Loucy (cell line): ENCODE measurements at regions not wholly inside any gene's neighbourhood (a gene's known extent, or its start where the extent isn't known, plus 50 kb on each side); places are given as distances from the start of the nearest gene placed in this dataset.

Source experiments
- H2AFZ ChIP-seq: fragments of 200-600 bp; sonication (generic); 2 replicates; pipeline ENCODE4 v1.6.0; 2016; ENCODE audit warnings: antibody characterized with exemption, mild to moderate bottlenecking, low read length, moderate library complexity
- H3F3A ChIP-seq: fragments of 200-600 bp; 2 replicates; pipeline ENCODE4 v1.6.0; 2016; ENCODE audit warnings: antibody characterized with exemption, low read depth, mild to moderate bottlenecking
- H3K27me3 ChIP-seq: fragments of 200-600 bp; sonication (generic); 2 replicates; pipeline ENCODE4 v1.6.1; 2014; ENCODE audit warnings: low read length, mild to moderate bottlenecking; ENCODE audit not compliant: insufficient read depth, poor library complexity, severe bottlenecking
- H3K36me3 ChIP-seq: fragments of 200-600 bp; sonication (generic); 2 replicates; pipeline ENCODE4 v1.6.1; 2016; ENCODE audit warnings: low read length; ENCODE audit not compliant: insufficient read depth
- H3K4me1 ChIP-seq: fragments of 200-600 bp; sonication (generic); 2 replicates; pipeline ENCODE4 v1.5.1; 2014; ENCODE audit warnings: low read length, mild to moderate bottlenecking; ENCODE audit not compliant: insufficient read depth, poor library complexity, severe bottlenecking
- H3K4me2 ChIP-seq: fragments of 200-600 bp; sonication (generic); 2 replicates; pipeline ENCODE4 v1.6.0; 2014; ENCODE audit warnings: antibody characterized with exemption, low read length, low read depth, mild to moderate bottlenecking; ENCODE audit not compliant: poor library complexity, severe bottlenecking
- H3K4me3 ChIP-seq: fragments of 200-600 bp; sonication (generic); 2 replicates; pipeline ENCODE4 v1.5.1; 2014; ENCODE audit warnings: low read length, mild to moderate bottlenecking, mixed read lengths; ENCODE audit not compliant: poor library complexity, severe bottlenecking
- H3K79me2 ChIP-seq: fragments of 200-600 bp; sonication (generic); 2 replicates; pipeline ENCODE4 v1.6.1; 2014; ENCODE audit warnings: low read length; ENCODE audit not compliant: insufficient read depth
- H3K9ac ChIP-seq: fragments of 200-600 bp; sonication (generic); 2 replicates; pipeline ENCODE4 v1.6.0; 2014; ENCODE audit warnings: mild to moderate bottlenecking, low read depth, low read length, moderate library complexity; ENCODE audit not compliant: poor library complexity, severe bottlenecking
- H3K9me2 ChIP-seq: fragments of 200-600 bp; sonication (generic); replicated peaks from 2 replicates; pipeline ENCODE4 v1.6.1; 2016; ENCODE audit warnings: low read depth, low read length, mixed read lengths
- H3K9me3 ChIP-seq: fragments of 200-600 bp; sonication (generic); 2 replicates; pipeline ENCODE4 v1.6.1; 2014; ENCODE audit warnings: mild to moderate bottlenecking, antibody characterized with exemption, low read length, low read depth; ENCODE audit not compliant: insufficient read depth
- H4K20me1 ChIP-seq: fragments of 200-600 bp; sonication (generic); 2 replicates; pipeline ENCODE4 v1.6.0; 2014; ENCODE audit warnings: antibody characterized with exemption, low read length, mild to moderate bottlenecking; ENCODE audit not compliant: insufficient read depth, poor library complexity, severe bottlenecking
- CTCF ChIP-seq: fragments of 200-600 bp; sonication (generic); conservative IDR thresholded peaks from 2 replicates; pipeline ENCODE4 v1.5.1; 2014; ENCODE audit warnings: mild to moderate bottlenecking, antibody characterized with exemption, low read length
- EZH2phosphoT487 ChIP-seq: fragments of 200-600 bp; IDR thresholded peaks from 2 replicates; pipeline ENCODE4 v1.6.1; 2018; ENCODE audit warnings: antibody characterized with exemption, mild to moderate bottlenecking, moderate library complexity, borderline replicate concordance

DNA sequence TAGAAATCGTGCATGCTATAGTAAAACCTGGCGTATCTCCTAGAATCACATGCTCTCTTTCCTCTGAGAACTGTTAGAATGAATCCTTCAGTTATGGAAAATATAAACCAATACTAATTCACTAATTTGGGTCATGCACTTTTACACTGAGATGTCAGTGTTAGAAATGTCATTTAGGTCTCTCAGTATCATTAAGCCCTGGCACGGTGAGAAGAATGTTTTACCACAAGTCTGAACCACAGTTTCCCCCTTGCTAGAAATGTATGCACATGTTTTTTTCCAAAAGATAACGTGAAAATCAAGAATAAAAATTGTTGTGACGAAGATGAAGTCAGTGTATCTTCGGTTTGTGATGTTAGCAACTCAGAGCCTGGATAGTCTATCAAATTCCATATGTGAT is 1062.7 kb upstream of the NCAM2 start:
- H3K79me2 ChIP-seq, result no peaks in the 10 kb centered on the region
- no peaks in the 10 kb centered on the region for H3K36me3 ChIP-seq
- H3K4me2 ChIP-seq, result no peak overlapping the region
- no peak overlapping the region for H3K4me3 ChIP-seq
- no peaks in the 10 kb centered on the region for H3K4me1 ChIP-seq
- no peaks in the 10 kb centered on the region for H3F3A ChIP-seq
- no peaks in the 10 kb centered on the region for H4K20me1 ChIP-seq
- H2AFZ ChIP-seq, result no peak overlapping the region
- no peaks in the 10 kb centered on the region for H3K9me3 ChIP-seq
- no peaks in the 10 kb centered on the region for H3K9me2 ChIP-seq
- no peaks in the 10 kb centered on the region for H3K27me3 ChIP-seq
- no peak overlapping the region for H3K9ac ChIP-seq
- no peak for TF ChIP-seq CTCF

- Histone ChIP-seq H3K9ac (no peak overlapping the region), H3K27me3 (no peaks in the 10 kb centered on the region), H3K4me1 (no peaks in the 10 kb centered on the region), H4K20me1 (no peaks in the 10 kb centered on the region), H3K36me3 (no peaks in the 10 kb centered on the region), H3K9me3 (no peaks in the 10 kb centered on the region), H3K79me2 (no peaks in the 10 kb centered on the region), H2AFZ (no peak overlapping the region), H3F3A (no peaks in the 10 kb centered on the region), H3K9me2 (no peaks in the 10 kb centered on the region), H3K4me3 (no peak overlapping the region), H3K4me2 (no peak overlapping the region)
- TF ChIP-seq EZH2phosphoT487, result no peak
- TF ChIP-seq CTCF, result no peak
These were observed 1060.6 kb upstream of the NCAM2 start for GRCh38 chr21:19937619-19938018.

DNA sequence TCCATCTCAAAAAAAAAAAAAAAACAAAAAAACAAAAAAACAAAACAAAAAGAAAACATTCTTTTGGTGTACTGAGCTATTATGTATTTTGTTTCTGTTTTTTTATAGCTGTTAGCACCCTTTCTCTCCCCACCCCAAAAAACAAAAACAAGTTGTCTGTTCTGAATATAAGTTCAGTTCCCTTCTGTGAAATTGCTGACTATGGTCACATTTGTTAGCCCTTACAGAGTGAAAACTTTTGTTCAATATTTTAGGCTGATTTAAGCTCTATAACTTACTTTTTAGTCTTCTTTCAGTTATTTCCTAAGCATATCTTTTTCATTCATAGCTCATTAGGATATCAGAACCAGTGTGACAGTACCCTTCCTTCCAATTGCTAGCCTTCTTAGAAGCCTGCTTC is 1056.6 kb upstream of the NCAM2 start:
- no peaks in the 10 kb centered on the region for H3K9me3 ChIP-seq
- H3F3A ChIP-seq, result no peaks in the 10 kb centered on the region
- H3K4me1 ChIP-seq, result no peaks in the 10 kb centered on the region
- no peaks in the 10 kb centered on the region for H3K9me2 ChIP-seq
- no peaks in the 10 kb centered on the region for H4K20me1 ChIP-seq
- H3K27me3 ChIP-seq, result no peaks in the 10 kb centered on the region
- H3K9ac ChIP-seq, result no peak overlapping the region
- no peak overlapping the region for H2AFZ ChIP-seq
- no peak overlapping the region for H3K4me2 ChIP-seq
- TF ChIP-seq CTCF, result no peak
- TF ChIP-seq EZH2phosphoT487, result no peak
- H3K79me2 ChIP-seq, result no peaks in the 10 kb centered on the region
- no peaks in the 10 kb centered on the region for H3K36me3 ChIP-seq
- H3K4me3 ChIP-seq, result no peak overlapping the region
